K562 (cell line): ENCODE measurements at regions not wholly inside any gene's neighbourhood (a gene's known extent, or its start where the extent isn't known, plus 50 kb on each side); places are given as distances from the start of the nearest gene placed in this dataset.

Experiments used
- CEBPG ChIP-seq, 3 experiments: fragments of 200-800 bp in 1 of 3; sonication (Bioruptor generic) in 1 of 3; sonication (generic) in 1 of 3; formaldehyde crosslinking in 1 of 3; IDR thresholded peaks in 2 of 3; conservative IDR thresholded peaks in 1 of 3; 2 replicates each; pipeline versions ENCODE4 v1.6.1 to v1.8.0; 2016 to 2022; ENCODE audit warnings: missing compliant biosample characterization in 2 of 3, missing genetic modification characterization in 2 of 3, mild to moderate bottlenecking in 1 of 3, missing genetic modification reagents in 1 of 3
- CTCF ChIP-seq, 3 experiments: IDR thresholded peaks in 2 of 3; conservative IDR thresholded peaks in 1 of 3; 2 replicates each; pipeline ENCODE4 v1.5.1; 2011 to 2012; ENCODE audit warnings: low read length in 3 of 3, mild to moderate bottlenecking in 3 of 3, control low read depth in 2 of 3, improper control_type of control experiment in 1 of 3, inconsistent platforms in 1 of 3, low read depth in 1 of 3, mixed read lengths in 1 of 3, moderate library complexity in 1 of 3; ENCODE audit not compliant: insufficient read depth in 2 of 3
- ESRRB ChIP-seq: fragments of 250-450 bp; sonication (Bioruptor Pico); IDR thresholded peaks from 2 replicates; pipeline ENCODE4 v1.5.0; 2020; ENCODE audit warnings: mild to moderate bottlenecking, moderate library complexity, borderline replicate concordance
- MLX ChIP-seq, 2 experiments: fragments of 450-650 bp in 1 of 2; sonication (generic) in 1 of 2; formaldehyde crosslinking; conservative IDR thresholded peaks; 2 replicates each; pipeline versions ENCODE4 v1.4.0 to v1.8.1; 2020 to 2022; ENCODE audit warnings: mild to moderate bottlenecking in 1 of 2, missing genetic modification reagents in 1 of 2
- ZBTB12 ChIP-seq: fragments of 250-450 bp; sonication (Bioruptor Pico); IDR thresholded peaks from 2 replicates; pipeline ENCODE4 v1.4.0; 2020
- ZNF324 ChIP-seq: fragments of 250-450 bp; sonication (Bioruptor Pico); IDR thresholded peaks from 2 replicates; pipeline ENCODE4 v1.4.0; 2020; ENCODE audit warnings: mild to moderate bottlenecking

GRCh38 chr4:182093935-182094334, 149.3 kb upstream of the TENM3 start:
- no peak for TF ChIP-seq CTCF (IDR thresholded peaks at IDR 0.05 in 2 of 3, conservative IDR thresholded peaks at IDR 0.05 in 1 of 3; ENCODE audit: insufficient read depth in 2 of 3, low read depth in 1 of 3, low read length in 3 of 3)
- TF ChIP-seq ZNF324 (CRISPR knock-in tag) = no peak
- no peak for TF ChIP-seq MLX (CRISPR knock-in tag; conservative IDR thresholded peaks at IDR 0.05)
- TF ChIP-seq ESRRB = no peak
- no peak for TF ChIP-seq CEBPG (CRISPR knock-in tag; IDR thresholded peaks at IDR 0.05)
- TF ChIP-seq CEBPG (tag; conservative IDR thresholded peaks at IDR 0.05 in 1 of 2, IDR thresholded peaks at IDR 0.05 in 1 of 2) = no peak
- TF ChIP-seq ZBTB12 (CRISPR knock-in tag) = no peak
